ENCODE measurements at regions not wholly inside any gene's neighbourhood (a gene's known extent, or its start where the extent isn't known, plus 50 kb on each side); places are given as distances from the start of the nearest gene placed in this dataset.
A peak's percentile ranks its signal among the peaks of the same experiment; 100 is the strongest.

DNA sequence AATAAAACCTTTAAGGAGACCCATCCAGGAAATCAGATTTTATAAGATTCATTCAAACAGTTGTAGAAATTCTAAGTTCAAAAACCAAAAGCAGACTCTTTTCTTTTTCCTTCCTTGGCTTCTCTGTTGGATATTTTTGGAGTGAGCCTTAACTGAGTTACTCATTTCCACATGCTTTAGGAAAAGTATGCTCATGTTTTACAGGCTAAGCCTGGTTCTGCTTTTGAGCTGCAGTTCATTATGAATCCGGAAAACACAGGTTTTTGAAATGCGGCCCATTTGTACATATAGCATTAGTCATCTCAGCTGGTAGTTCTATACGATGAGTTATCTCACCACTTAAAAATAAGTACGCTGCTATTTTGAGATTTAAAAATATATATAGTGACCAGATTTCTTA, 156.6 kb upstream of the DMRT1 start:
- DNase-seq (ENCODE audit: low spot score) (no peak), ATAC-seq (ENCODE audit: insufficient number of reproducible peaks, low FRiP score, low read depth) (peak; percentile 12)
- Histone ChIP-seq H3K27ac (peak overlapping the region; percentile 84 to 91), H3K4me1 (ENCODE audit: control insufficient read depth in 1 of 2, low read depth in 2 of 2) (peaks cover 30 to 60% of the 10 kb centered on the region in 2 donors), H3K36me3 (no peaks in the 10 kb centered on the region), H3K27me3 (replicated peaks; ENCODE audit: insufficient read depth) (no peaks in the 10 kb centered on the region), H3K4me3 (peak overlapping the region; percentile 69), H3K9me3 (no peaks in the 10 kb centered on the region)
- TF ChIP-seq CTCF (IDR thresholded peaks at IDR 0.05): no peak

- Histone ChIP-seq H3K27ac (peak overlapping the region; percentile 84 to 91), H3K4me3 (peak overlapping the region; percentile 69), H3K4me1 (ENCODE audit: control insufficient read depth in 1 of 2, low read depth in 2 of 2) (peaks cover 36 to 70% of the 10 kb centered on the region in 2 donors), H3K27me3 (replicated peaks; ENCODE audit: insufficient read depth) (no peaks in the 10 kb centered on the region), H3K9me3 (no peaks in the 10 kb centered on the region), H3K36me3 (no peaks in the 10 kb centered on the region)
- no peak for TF ChIP-seq CTCF (IDR thresholded peaks at IDR 0.05)
- ATAC-seq (ENCODE audit: insufficient number of reproducible peaks, low FRiP score, low read depth): peak; percentile 82
- DNase-seq (ENCODE audit: low spot score): peak; percentile 57
Measured at GRCh38 chr9:686321-686813, 155.1 kb upstream of the DMRT1 start.

- H3K27ac ChIP-seq: peak overlapping the region; percentile 84 to 91
- no peak for TF ChIP-seq CTCF (IDR thresholded peaks at IDR 0.05)
- no peaks in the 10 kb centered on the region for H3K9me3 ChIP-seq
- ATAC-seq (ENCODE audit: insufficient number of reproducible peaks, low FRiP score, low read depth) (no peak), DNase-seq (ENCODE audit: low spot score) (no peak)
- H3K36me3 ChIP-seq: no peaks in the 10 kb centered on the region
- peak overlapping the region; percentile 69 for H3K4me3 ChIP-seq
- no peaks in the 10 kb centered on the region for H3K27me3 ChIP-seq (replicated peaks; ENCODE audit: insufficient read depth)
- H3K4me1 ChIP-seq (ENCODE audit: control insufficient read depth in 1 of 2, low read depth in 2 of 2): peaks cover 42 to 77% of the 10 kb centered on the region in 2 donors
Measured at GRCh38 chr9:687034-687785, 154.3 kb upstream of the DMRT1 start.

- Histone ChIP-seq H3K4me3 (peak overlapping the region; percentile 69), H3K4me1 (ENCODE audit: control insufficient read depth in 1 of 2, low read depth in 2 of 2) (peaks cover 45 to 79% of the 10 kb centered on the region in 2 donors), H3K9me3 (no peaks in the 10 kb centered on the region), H3K27me3 (replicated peaks; ENCODE audit: insufficient read depth) (no peaks in the 10 kb centered on the region), H3K27ac (peak overlapping the region; percentile 84 to 91), H3K36me3 (no peaks in the 10 kb centered on the region)
- DNase-seq (ENCODE audit: low spot score) (no peak), ATAC-seq (ENCODE audit: insufficient number of reproducible peaks, low FRiP score, low read depth) (no peak)
- no peak for TF ChIP-seq CTCF (IDR thresholded peaks at IDR 0.05)
Measured at GRCh38 chr9:687994-688393, 153.5 kb upstream of the DMRT1 start.

DNA sequence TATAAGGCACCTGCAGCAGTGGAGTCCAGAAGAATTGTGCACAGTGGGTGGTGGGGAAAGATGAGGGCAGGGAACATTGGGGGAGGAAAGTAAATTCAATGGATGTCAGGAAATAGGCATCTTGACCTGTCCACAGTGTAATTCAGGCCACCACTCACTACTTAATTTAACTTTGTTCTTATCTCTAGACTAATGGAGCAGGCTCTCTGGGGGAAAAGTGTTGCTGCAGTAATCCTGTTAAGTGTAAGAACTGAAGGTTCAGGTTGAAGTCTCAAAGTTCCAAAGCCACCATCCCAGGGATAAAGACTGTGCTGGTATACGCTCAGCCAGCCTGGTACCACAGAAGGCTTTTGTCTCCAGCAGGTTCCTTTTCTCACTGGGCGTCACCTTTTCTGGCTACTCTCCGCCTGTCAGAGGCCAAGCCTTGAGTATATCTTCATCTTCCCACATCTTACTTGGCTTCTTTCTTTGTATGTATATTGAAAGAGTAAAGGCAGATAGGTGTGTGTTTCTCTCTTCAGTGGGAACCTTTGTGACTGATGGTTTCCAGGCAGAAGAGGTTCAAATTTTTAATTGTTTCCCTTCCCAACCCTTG, 150.9 kb upstream of the DMRT1 start:
- TF ChIP-seq CTCF (IDR thresholded peaks at IDR 0.05): no peak
- Histone ChIP-seq H3K36me3 (no peaks in the 10 kb centered on the region), H3K4me1 (ENCODE audit: control insufficient read depth in 1 of 2, low read depth in 2 of 2) (peaks cover 39 to 89% of the 10 kb centered on the region in 2 donors), H3K9me3 (no peaks in the 10 kb centered on the region), H3K27me3 (replicated peaks; ENCODE audit: insufficient read depth) (no peaks in the 10 kb centered on the region), H3K27ac (peak overlapping the region; percentile 91 to 93), H3K4me3 (peak overlapping the region; percentile 14)
- ATAC-seq (ENCODE audit: insufficient number of reproducible peaks, low FRiP score, low read depth) (no peak), DNase-seq (ENCODE audit: low spot score) (no peak)

Data from thoracic aorta (tissue), 2 donors.